RKO (cell line): ENCODE measurements at regions not wholly inside any gene's neighbourhood (a gene's known extent, or its start where the extent isn't known, plus 50 kb on each side); places are given as distances from the start of the nearest gene placed in this dataset.
"Not testable (repeated sequence)": the region's sequence is repeated elsewhere in the genome, so short reads cannot be mapped to it uniquely, and the experiment has no call there.

Experiments used
- DNase-seq: peaks from one replicate; pipeline ENCODE4 v3.0.0-alpha.2; 2016; ENCODE audit warnings: low spot score

GRCh38 chr3:34646911-34647460 lies 848.6 kb downstream of the PDCD6IP start:
- peak; percentile 7 for DNase-seq

- DNase-seq, result no peak
These were observed 851.7 kb downstream of the PDCD6IP start for GRCh38 chr3:34650131-34650530.

GRCh38 chr3:34668915-34669314 lies 870.5 kb downstream of the PDCD6IP start:
- DNase-seq, result no peak

- DNase-seq, result no peak
These were observed 871.1 kb downstream of the PDCD6IP start for GRCh38 chr3:34669490-34669889.

- DNase-seq, result no peak
These were observed 877.1 kb downstream of the PDCD6IP start for GRCh38 chr3:34675383-34676120.

- DNase-seq, result peak; percentile 37
These were observed 878.0 kb downstream of the PDCD6IP start for GRCh38 chr3:34676436-34676835.

GRCh38 chr3:34678575-34678974 lies 880.1 kb downstream of the PDCD6IP start:
- DNase-seq, result no peak

- DNase-seq, result not testable (repeated sequence)
These were observed 880.6 kb downstream of the PDCD6IP start for GRCh38 chr3:34679055-34679454.

- peak; percentile 58 for DNase-seq
These were observed 885.4 kb downstream of the PDCD6IP start for GRCh38 chr3:34683851-34684250.

- no peak for DNase-seq
These were observed 888.1 kb downstream of the PDCD6IP start for GRCh38 chr3:34686541-34686940.

- DNase-seq, result no peak
These were observed 889.2 kb downstream of the PDCD6IP start for GRCh38 chr3:34687671-34688070.

GRCh38 chr3:34696831-34697230 lies 898.4 kb downstream of the PDCD6IP start:
- no peak for DNase-seq

- no peak for DNase-seq
These were observed 904.6 kb downstream of the PDCD6IP start for GRCh38 chr3:34703053-34703452.

- DNase-seq, result no peak
These were observed 914.3 kb upstream of the ARPP21 start for GRCh38 chr3:34724916-34725499.

- DNase-seq, result no peak
These were observed 913.6 kb upstream of the ARPP21 start for GRCh38 chr3:34725774-34726173.

- DNase-seq, result no peak
These were observed 911.6 kb upstream of the ARPP21 start for GRCh38 chr3:34727700-34728099.

GRCh38 chr3:34742151-34742550 lies 897.2 kb upstream of the ARPP21 start:
- DNase-seq, result no peak

GRCh38 chr3:34758630-34759261 lies 880.6 kb upstream of the ARPP21 start:
- DNase-seq, result no peak

- no peak for DNase-seq
These were observed 861.9 kb upstream of the ARPP21 start for GRCh38 chr3:34777386-34777785.

- DNase-seq, result no peak
These were observed 860.2 kb upstream of the ARPP21 start for GRCh38 chr3:34779092-34779491.

- no peak for DNase-seq
These were observed 859.0 kb upstream of the ARPP21 start for GRCh38 chr3:34780294-34780693.

GRCh38 chr3:34780973-34781372 lies 858.4 kb upstream of the ARPP21 start:
- no peak for DNase-seq

- DNase-seq, result no peak
These were observed 856.5 kb upstream of the ARPP21 start for GRCh38 chr3:34782871-34783270.
